LNCaP clone FGC (cell line): ENCODE measurements at regions not wholly inside any gene's neighbourhood (a gene's known extent, or its start where the extent isn't known, plus 50 kb on each side); places are given as distances from the start of the nearest gene placed in this dataset.
A peak's percentile ranks its signal among the peaks of the same experiment; 100 is the strongest.

Source experiments
- DNase-seq: peaks from one replicate; pipeline ENCODE4 v3.0.0-alpha.2; 2011; ENCODE audit warnings: low read depth
- H3K4me3 ChIP-seq: 2 replicates; pipeline ENCODE4 v1.5.1; 2011; ENCODE audit warnings: mild to moderate bottlenecking, low read depth, low read length, control low read depth
- TF ChIP-seq, protein P1 (sequence below): IDR thresholded peaks from 2 replicates; pipeline ENCODE4 v1.5.1; 2012; ENCODE audit warnings: mild to moderate bottlenecking; ENCODE audit not compliant: control insufficient read depth, insufficient read depth; ENCODE audit errors: extremely low read depth

DNA sequence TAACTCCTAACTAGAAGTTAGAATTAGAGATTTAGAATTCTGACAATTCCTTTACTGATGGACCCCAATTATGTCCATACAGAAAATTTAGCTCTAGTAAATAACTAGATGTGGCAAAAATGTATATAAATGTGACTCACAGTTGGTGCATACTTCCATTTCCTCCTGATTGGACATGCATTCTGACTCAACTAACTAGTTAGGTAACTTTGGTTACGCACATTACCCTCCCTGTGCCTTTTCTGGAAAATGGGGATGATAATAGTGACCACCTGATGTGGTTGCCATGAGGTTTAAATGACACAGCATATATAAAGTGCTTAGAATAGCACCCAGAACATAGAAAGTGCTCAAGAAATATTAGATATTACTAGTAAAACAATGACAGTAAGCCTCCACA lies 550.0 kb upstream of the SALL1 start:
- no peak overlapping the region for H3K4me3 ChIP-seq
- no peak for DNase-seq
- TF ChIP-seq, protein P1, sequence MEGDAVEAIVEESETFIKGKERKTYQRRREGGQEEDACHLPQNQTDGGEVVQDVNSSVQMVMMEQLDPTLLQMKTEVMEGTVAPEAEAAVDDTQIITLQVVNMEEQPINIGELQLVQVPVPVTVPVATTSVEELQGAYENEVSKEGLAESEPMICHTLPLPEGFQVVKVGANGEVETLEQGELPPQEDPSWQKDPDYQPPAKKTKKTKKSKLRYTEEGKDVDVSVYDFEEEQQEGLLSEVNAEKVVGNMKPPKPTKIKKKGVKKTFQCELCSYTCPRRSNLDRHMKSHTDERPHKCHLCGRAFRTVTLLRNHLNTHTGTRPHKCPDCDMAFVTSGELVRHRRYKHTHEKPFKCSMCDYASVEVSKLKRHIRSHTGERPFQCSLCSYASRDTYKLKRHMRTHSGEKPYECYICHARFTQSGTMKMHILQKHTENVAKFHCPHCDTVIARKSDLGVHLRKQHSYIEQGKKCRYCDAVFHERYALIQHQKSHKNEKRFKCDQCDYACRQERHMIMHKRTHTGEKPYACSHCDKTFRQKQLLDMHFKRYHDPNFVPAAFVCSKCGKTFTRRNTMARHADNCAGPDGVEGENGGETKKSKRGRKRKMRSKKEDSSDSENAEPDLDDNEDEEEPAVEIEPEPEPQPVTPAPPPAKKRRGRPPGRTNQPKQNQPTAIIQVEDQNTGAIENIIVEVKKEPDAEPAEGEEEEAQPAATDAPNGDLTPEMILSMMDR, result no peak

DNA sequence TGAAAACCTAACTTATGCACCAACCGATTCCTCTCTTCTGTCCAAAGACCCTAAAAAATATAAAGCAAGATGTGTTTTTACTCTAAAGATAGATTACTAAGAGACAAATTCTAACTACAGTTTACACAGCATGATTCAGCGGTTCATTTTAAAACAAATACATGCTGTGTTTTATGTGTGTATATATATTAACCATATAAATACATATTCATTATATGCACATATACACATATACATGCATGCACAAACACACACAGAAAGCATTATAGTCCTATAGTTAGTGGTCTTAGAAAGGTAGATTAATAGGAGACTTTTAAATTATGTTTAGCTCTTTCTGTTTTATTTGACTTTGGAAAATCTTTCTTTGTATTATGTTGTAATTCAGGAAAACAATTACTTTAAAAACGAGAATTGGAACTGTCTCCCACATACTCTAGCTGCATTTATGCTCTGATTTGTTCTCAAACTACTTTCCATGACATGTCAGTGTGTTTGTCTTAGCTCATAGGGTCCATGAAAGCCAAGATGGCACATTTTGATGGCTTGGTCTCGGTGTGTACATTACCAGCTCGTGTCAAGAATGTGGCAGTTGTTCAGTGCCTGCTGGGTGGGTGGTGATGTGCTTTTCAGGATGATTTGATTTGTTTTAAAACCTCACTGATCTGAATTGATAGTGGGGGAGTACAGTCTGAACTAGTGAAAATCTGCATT lies 548.8 kb upstream of the SALL1 start:
- TF ChIP-seq, protein P1, result no peak
- H3K4me3 ChIP-seq, result no peak overlapping the region
- no peak for DNase-seq

DNA sequence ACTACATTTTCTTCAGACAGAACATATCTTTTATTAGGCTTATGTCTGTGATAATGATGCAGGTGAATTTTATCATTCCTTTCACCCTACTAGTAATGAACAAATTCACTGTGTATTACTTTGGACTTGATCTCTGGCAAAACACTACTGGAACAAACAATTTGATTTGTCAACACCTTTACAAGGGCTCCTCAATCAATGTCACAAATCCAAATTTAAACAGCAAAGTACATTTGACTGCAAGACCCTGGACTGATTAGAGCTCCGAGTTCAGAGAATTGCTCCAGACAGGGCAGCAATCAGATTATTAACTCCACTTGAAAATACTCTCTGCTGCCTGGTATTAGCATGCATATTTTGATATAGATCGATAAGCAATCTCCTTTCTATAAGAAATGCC lies 547.6 kb upstream of the SALL1 start:
- TF ChIP-seq, protein P1, result no peak
- peak; percentile 47 for DNase-seq
- H3K4me3 ChIP-seq, result no peak overlapping the region

DNA sequence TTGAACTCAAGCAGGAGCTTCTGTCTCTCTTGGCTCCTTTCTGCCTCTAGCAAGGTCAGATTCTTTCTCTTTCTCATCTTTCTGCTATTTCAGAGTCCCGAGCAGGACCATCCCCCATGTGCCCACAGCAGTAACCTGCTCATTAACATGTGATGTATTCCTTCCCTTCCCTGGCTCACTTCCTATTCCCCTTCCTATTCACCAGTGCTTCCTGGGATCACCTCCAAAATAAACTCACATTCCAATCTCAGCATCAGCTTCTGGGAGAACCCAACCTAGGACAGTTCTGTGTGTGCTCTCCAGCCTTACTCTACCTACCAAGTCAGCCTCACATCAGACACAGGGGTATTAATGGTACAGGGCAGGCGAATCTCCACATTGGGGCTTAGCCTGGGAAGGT lies 546.4 kb upstream of the SALL1 start:
- TF ChIP-seq, protein P1, result no peak
- no peak overlapping the region for H3K4me3 ChIP-seq
- peak; percentile 63 for DNase-seq

DNA sequence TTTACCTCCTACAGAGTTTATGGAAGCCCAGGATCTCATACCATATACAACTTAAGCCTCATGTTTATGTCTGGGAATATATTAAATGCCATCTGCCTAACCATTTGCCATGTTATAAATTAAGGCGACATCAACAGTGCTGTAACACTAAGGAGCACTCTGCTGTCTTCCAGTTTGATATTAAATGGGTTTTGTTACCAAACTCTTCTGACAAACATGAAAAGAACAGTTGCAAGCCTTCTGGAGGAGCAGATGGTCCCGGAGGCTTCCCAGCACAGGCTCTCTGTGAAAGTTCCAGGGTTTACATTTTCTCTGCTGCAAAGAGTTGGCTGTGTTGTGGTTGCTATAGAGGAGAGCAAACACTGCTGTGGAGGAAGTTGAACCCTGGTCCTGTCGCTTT lies 545.3 kb upstream of the SALL1 start:
- TF ChIP-seq, protein P1, result no peak
- DNase-seq, result no peak
- no peak overlapping the region for H3K4me3 ChIP-seq

DNA sequence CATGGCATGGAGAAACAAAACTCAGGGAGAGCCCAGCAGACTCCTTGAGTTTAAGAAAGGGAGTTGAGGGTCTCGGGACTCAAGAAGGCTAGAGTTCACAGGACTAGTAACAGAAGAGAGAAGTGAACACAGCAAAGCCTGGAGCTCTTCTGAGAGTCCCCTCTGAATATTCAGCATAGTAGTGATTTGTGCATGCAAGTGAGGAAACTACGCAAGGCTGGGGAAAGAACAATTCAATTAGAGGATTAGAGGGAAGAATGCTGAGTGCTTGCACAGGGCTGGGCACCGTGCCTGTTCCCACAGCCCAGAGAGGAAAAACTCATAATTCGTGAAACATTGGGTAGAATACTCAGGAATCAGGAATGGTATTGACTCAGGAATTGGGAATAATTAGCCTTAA lies 540.0 kb upstream of the SALL1 start:
- DNase-seq, result no peak
- H3K4me3 ChIP-seq, result no peak overlapping the region
- TF ChIP-seq, protein P1, result no peak

DNA sequence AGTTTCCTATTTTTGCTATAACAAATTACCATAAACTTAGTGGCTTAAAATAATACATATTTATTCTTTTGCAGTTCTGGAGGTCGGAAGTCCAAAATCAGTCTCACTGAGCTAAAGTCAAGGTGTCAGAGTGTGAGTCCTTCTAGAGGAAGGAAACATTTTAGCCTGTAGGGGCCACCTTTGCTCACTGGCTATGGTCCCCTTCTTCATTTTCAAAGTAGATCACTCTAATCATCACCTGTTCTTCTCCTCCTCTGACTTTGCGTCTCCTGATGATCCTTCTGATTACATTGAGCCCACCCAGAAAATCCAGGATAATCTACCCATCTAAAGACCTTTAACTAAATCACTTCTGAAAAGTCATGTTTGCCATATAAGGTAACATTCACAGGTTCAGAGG lies 534.4 kb upstream of the SALL1 start:
- TF ChIP-seq, protein P1, result no peak
- H3K4me3 ChIP-seq, result no peak overlapping the region
- no peak for DNase-seq
